GM12873 (cell line): ENCODE measurements at regions not wholly inside any gene's neighbourhood (a gene's known extent, or its start where the extent isn't known, plus 50 kb on each side); places are given as distances from the start of the nearest gene placed in this dataset.

Experiments used
- CTCF ChIP-seq: IDR thresholded peaks from 2 replicates; pipeline ENCODE4 v1.5.1; 2012; ENCODE audit warnings: low read depth, mild to moderate bottlenecking, moderate library complexity, low read length, control low read depth; ENCODE audit not compliant: insufficient read depth; ENCODE audit errors: missing control alignments

- TF ChIP-seq CTCF = no peak
Observed at GRCh38 chr6:163645560-163645959, 231.0 kb downstream of the QKI start.

- no peak for TF ChIP-seq CTCF
Observed at GRCh38 chr6:163643866-163644265, 229.3 kb downstream of the QKI start.

- TF ChIP-seq CTCF = no peak
Observed at GRCh38 chr6:163641706-163642105, 227.2 kb downstream of the QKI start.

GRCh38 chr6:163640641-163641040 lies 226.1 kb downstream of the QKI start:
- no peak for TF ChIP-seq CTCF

GRCh38 chr6:163637524-163637923 lies 223.0 kb downstream of the QKI start:
- TF ChIP-seq CTCF = no peak

GRCh38 chr6:163635731-163636364 lies 221.3 kb downstream of the QKI start:
- TF ChIP-seq CTCF = no peak

GRCh38 chr6:163635315-163635714 lies 220.8 kb downstream of the QKI start:
- TF ChIP-seq CTCF = no peak
